Ishikawa (cell line): ENCODE measurements at regions not wholly inside any gene's neighbourhood (a gene's known extent, or its start where the extent isn't known, plus 50 kb on each side); places are given as distances from the start of the nearest gene placed in this dataset.

Source experiments
- CEBPB ChIP-seq: IDR thresholded peaks from 2 replicates; pipeline ENCODE4 v1.6.1; 2012
- CREB1 ChIP-seq: IDR thresholded peaks from 2 replicates; pipeline ENCODE4 v1.6.1; 2012; ENCODE audit warnings: low read depth
- EGR1 ChIP-seq: IDR thresholded peaks from 2 replicates; pipeline ENCODE4 v1.6.1; 2012
- EP300 ChIP-seq: IDR thresholded peaks from 2 replicates; pipeline ENCODE4 v1.6.1; 2012; ENCODE audit warnings: borderline replicate concordance
- FOXM1 ChIP-seq: IDR thresholded peaks from 2 replicates; pipeline ENCODE4 v1.6.1; 2012; ENCODE audit warnings: low read depth, borderline replicate concordance
- MAX ChIP-seq: IDR thresholded peaks from 2 replicates; pipeline ENCODE4 v1.6.1; 2012
- NFIC ChIP-seq: IDR thresholded peaks from 2 replicates; pipeline ENCODE4 v1.6.1; 2012
- RAD21 ChIP-seq: IDR thresholded peaks from 2 replicates; pipeline ENCODE4 v1.6.1; 2012; ENCODE audit warnings: low read depth
- TAF1 ChIP-seq: IDR thresholded peaks from 2 replicates; pipeline ENCODE4 v1.6.1; 2012; ENCODE audit warnings: low read depth, mild to moderate bottlenecking
- TCF12 ChIP-seq: IDR thresholded peaks from 2 replicates; pipeline ENCODE4 v1.6.1; 2012; ENCODE audit warnings: low read depth
- TEAD4 ChIP-seq: IDR thresholded peaks from 2 replicates; pipeline ENCODE4 v1.6.1; 2012
- YY1 ChIP-seq: IDR thresholded peaks from 2 replicates; pipeline ENCODE4 v1.6.1; 2012; ENCODE audit warnings: low read depth
- ZBTB7A ChIP-seq: IDR thresholded peaks from 2 replicates; pipeline ENCODE4 v1.6.1; 2012; ENCODE audit warnings: low read depth
- TF ChIP-seq, protein P1 (sequence below): IDR thresholded peaks from 2 replicates; pipeline ENCODE4 v1.6.1; 2012
- TF ChIP-seq, protein P2 (sequence below): IDR thresholded peaks from 2 replicates; pipeline ENCODE4 v1.6.1; 2012; ENCODE audit warnings: low read depth, mild to moderate bottlenecking

GRCh38 chr12:97630875-97631274 is 168.3 kb downstream of the RMST start:
- TF ChIP-seq EP300 (peak; percentile 77; the same call in 1 of the 2 replicates), TAF1 (no peak), EGR1 (no peak), TEAD4 (peak; percentile 84), FOXM1 (no peak), CEBPB (no peak), TCF12 (0 out of 2 replicates have a peak, but pooled peaks have one; percentile 26), NFIC (peak; percentile 61; the same call in 1 of the 2 replicates), YY1 (no peak), CREB1 (no peak)

GRCh38 chr12:97637770-97638169 is 175.2 kb downstream of the RMST start:
- TF ChIP-seq NFIC (peak; percentile 85), FOXM1 (peak; percentile 85), EGR1 (no peak), ZBTB7A (no peak), TAF1 (no peak), TEAD4 (peak; percentile 88), EP300 (peak; percentile 94), CEBPB (peak; percentile 56), TCF12 (peak; percentile 92), CREB1 (no peak), MAX (peak; percentile 19; the same call in 1 of the 2 replicates), RAD21 (no peak), YY1 (0 out of 2 replicates have a peak, but pooled peaks have one; percentile 9)
- TF ChIP-seq, protein P1, sequence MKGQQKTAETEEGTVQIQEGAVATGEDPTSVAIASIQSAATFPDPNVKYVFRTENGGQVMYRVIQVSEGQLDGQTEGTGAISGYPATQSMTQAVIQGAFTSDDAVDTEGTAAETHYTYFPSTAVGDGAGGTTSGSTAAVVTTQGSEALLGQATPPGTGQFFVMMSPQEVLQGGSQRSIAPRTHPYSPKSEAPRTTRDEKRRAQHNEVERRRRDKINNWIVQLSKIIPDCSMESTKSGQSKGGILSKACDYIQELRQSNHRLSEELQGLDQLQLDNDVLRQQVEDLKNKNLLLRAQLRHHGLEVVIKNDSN, result no peak
- TF ChIP-seq, protein P2, sequence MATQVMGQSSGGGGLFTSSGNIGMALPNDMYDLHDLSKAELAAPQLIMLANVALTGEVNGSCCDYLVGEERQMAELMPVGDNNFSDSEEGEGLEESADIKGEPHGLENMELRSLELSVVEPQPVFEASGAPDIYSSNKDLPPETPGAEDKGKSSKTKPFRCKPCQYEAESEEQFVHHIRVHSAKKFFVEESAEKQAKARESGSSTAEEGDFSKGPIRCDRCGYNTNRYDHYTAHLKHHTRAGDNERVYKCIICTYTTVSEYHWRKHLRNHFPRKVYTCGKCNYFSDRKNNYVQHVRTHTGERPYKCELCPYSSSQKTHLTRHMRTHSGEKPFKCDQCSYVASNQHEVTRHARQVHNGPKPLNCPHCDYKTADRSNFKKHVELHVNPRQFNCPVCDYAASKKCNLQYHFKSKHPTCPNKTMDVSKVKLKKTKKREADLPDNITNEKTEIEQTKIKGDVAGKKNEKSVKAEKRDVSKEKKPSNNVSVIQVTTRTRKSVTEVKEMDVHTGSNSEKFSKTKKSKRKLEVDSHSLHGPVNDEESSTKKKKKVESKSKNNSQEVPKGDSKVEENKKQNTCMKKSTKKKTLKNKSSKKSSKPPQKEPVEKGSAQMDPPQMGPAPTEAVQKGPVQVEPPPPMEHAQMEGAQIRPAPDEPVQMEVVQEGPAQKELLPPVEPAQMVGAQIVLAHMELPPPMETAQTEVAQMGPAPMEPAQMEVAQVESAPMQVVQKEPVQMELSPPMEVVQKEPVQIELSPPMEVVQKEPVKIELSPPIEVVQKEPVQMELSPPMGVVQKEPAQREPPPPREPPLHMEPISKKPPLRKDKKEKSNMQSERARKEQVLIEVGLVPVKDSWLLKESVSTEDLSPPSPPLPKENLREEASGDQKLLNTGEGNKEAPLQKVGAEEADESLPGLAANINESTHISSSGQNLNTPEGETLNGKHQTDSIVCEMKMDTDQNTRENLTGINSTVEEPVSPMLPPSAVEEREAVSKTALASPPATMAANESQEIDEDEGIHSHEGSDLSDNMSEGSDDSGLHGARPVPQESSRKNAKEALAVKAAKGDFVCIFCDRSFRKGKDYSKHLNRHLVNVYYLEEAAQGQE, result no peak

GRCh38 chr12:97638739-97639138 is 176.1 kb downstream of the RMST start:
- TF ChIP-seq NFIC (peak; percentile 41), EP300 (peak; percentile 52; the same call in 1 of the 2 replicates), CEBPB (no peak), FOXM1 (peak; percentile 31; the same call in 1 of the 2 replicates)

- TF ChIP-seq ZBTB7A, result no peak
- TF ChIP-seq TEAD4, result peak; percentile 56; the same call in 1 of the 2 replicates
- peak; percentile 17; the same call in 1 of the 2 replicates for TF ChIP-seq EP300
Observed at GRCh38 chr12:97639702-97640101, 177.1 kb downstream of the RMST start.

DNA sequence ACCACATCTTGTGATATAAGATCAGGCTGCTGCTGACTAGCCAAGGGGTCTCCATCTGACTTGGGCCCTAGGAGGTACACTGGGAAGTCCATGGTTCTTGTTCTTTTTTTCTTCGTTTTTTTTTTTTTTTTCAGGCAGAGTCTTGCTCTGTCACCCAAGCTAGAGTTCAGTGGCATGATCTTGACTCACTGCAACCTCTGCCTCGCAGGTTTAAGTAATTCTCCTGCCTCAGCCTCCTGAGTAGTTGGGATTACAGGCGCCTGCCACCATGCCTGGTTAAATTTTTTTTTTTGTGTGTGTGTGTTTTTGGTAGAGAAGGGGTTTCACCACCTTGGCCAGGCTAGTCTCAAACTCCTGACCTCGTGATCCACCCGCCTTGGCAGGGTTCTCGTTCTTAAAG is 178.2 kb downstream of the RMST start:
- no peak for TF ChIP-seq YY1

DNA sequence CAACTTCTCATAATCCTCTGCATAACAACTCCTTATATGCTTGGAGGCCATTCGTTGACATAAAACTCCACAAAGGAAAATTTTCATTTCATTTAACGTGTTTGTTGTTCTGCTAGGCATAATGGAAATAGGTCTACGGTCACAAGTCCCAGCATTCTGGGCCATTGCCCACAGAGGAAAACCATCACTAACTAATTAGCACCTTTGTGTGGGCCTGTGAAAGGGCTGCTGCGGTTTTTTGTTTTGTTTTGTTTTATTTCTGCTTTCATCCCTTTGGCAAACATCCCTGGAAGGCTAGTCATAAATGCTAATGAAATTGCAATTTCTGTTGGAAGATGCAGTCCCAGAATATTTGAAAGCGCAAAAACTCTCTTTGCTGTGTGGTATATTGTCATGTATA is 180.3 kb downstream of the RMST start:
- no peak for TF ChIP-seq EP300
- TF ChIP-seq FOXM1, result no peak
- TF ChIP-seq CEBPB, result no peak
- no peak for TF ChIP-seq ZBTB7A
- TF ChIP-seq, protein P2, result no peak
- TF ChIP-seq NFIC, result no peak
- TF ChIP-seq YY1, result no peak
- no peak for TF ChIP-seq RAD21
- TF ChIP-seq, protein P1, result no peak
- no peak for TF ChIP-seq TAF1
- no peak for TF ChIP-seq TCF12
- TF ChIP-seq MAX, result no peak
- no peak for TF ChIP-seq TEAD4
- no peak for TF ChIP-seq CREB1
- no peak for TF ChIP-seq EGR1
